HCT116 (cell line): ENCODE measurements at regions not wholly inside any gene's neighbourhood (a gene's known extent, or its start where the extent isn't known, plus 50 kb on each side); places are given as distances from the start of the nearest gene placed in this dataset.
"Not testable (repeated sequence)": the region's sequence is repeated elsewhere in the genome, so short reads cannot be mapped to it uniquely, and the experiment has no call there.

Experiments
- EZH2phosphoT487 ChIP-seq: fragments of 200-600 bp; IDR thresholded peaks from 2 replicates; pipeline ENCODE4 v1.6.1; 2018; ENCODE audit warnings: antibody characterized with exemption, borderline replicate concordance
- MAX ChIP-seq: IDR thresholded peaks from 2 replicates; pipeline ENCODE4 v1.6.1; 2012
- POLR2A ChIP-seq: IDR thresholded peaks from 2 replicates; pipeline ENCODE4 v1.7.0; 2011; ENCODE audit warnings: borderline replicate concordance; ENCODE audit not compliant: insufficient read depth, insufficient read length; ENCODE audit errors: extremely low read depth

- TF ChIP-seq POLR2A, EZH2phosphoT487, MAX: not testable (repeated sequence)
Observed at GRCh38 chr4:3632794-3633193, 100.6 kb upstream of the LRPAP1 start.
